HCT116 (cell line): ENCODE measurements at regions not wholly inside any gene's neighbourhood (a gene's known extent, or its start where the extent isn't known, plus 50 kb on each side); places are given as distances from the start of the nearest gene placed in this dataset.

Experiments
- ATAC-seq: fragments of 200-7000 bp; cut with Tn5 transposase; 2 replicates; pipeline ENCODE4 v1.9.1; 2020; ENCODE audit warnings: mild to moderate bottlenecking, moderate library complexity
- BruUV-seq: library from RNA; stranded (reverse); fragments of 400-500 nt; replicated peaks from 2 replicates; lab custom pipeline; 2021; lab: Mats Ljungman, UMichigan
- CTCF ChIA-PET: fragments of 300-600 bp; sonication (Branson Sonifier 250); formaldehyde crosslinking; loops from one replicate; lab custom pipeline; 2021; ENCODE audit warnings: antibody characterized with exemption; lab: Charles Lee
- POLR2A ChIA-PET: fragments of 300-600, 350-600 bp; sonication (Branson Sonifier 250); formaldehyde crosslinking; loops from one replicate; lab custom pipeline; 2021; ENCODE audit warnings: antibody characterized with exemption; lab: Charles Lee
- RAD21 ChIA-PET, 2 experiments: fragments of 300-600 bp; sonication (Branson Sonifier 250); formaldehyde crosslinking; loops; one replicate each; lab custom pipeline; 2023; ENCODE audit warnings: low total read pairs in 2 of 2; ENCODE audit not compliant: uncharacterized antibody in 2 of 2, unreplicated experiment in 2 of 2, low non-redundant PET in 1 of 2; lab: Charles Lee
- DNase-seq: peaks from one replicate; pipeline ENCODE4 v3.0.0-alpha.2; 2010; ENCODE audit warnings: low read depth, low spot score
- H2AFZ ChIP-seq: fragments of 200-600 bp; shearing (Covaris generic), sonication (generic); 2 replicates; pipeline ENCODE4 v1.6.1; 2017; ENCODE audit warnings: low read depth, mixed run types, mixed read lengths, antibody characterized with exemption, low read length; ENCODE audit not compliant: poor library complexity, severe bottlenecking
- H3K27ac ChIP-seq: 2 replicates; pipeline ENCODE4 v1.5.1; 2012; ENCODE audit warnings: low read depth, low read length
- H3K27me3 ChIP-seq: fragments of 200-600 bp; sonication (generic); 2 replicates; pipeline ENCODE4 v1.6.1; 2016; ENCODE audit warnings: mixed run types, low read length, mixed read lengths; ENCODE audit not compliant: insufficient read depth
- H3K36me3 ChIP-seq, 2 experiments: fragments of 200-500 bp in 1 of 2; fragments of 200-600 bp in 1 of 2; sonication (Bioruptor generic) in 1 of 2; sonication (generic) in 1 of 2; 2 replicates each; pipeline versions ENCODE4 v1.5.1 to v1.6.1; 2014 to 2016; ENCODE audit warnings: low read length in 2 of 2, inconsistent platforms in 1 of 2, mixed read lengths in 1 of 2, mixed run types in 1 of 2; ENCODE audit not compliant: insufficient read depth in 2 of 2, control insufficient read depth in 1 of 2
- H3K4me1 ChIP-seq, 2 experiments: fragments of 200-600 bp in 1 of 2; sonication (generic) in 1 of 2; 2 replicates each; pipeline versions ENCODE4 v1.5.1 to v1.6.1; 2012 to 2017; ENCODE audit warnings: low read length in 2 of 2, inconsistent platforms in 1 of 2, mild to moderate bottlenecking in 1 of 2, mixed read lengths in 1 of 2, mixed run types in 1 of 2, moderate library complexity in 1 of 2; ENCODE audit not compliant: insufficient read depth in 2 of 2, control insufficient read depth in 1 of 2
- H3K4me2 ChIP-seq: fragments of 200-600 bp; sonication (generic); 2 replicates; pipeline ENCODE4 v1.6.1; 2017; ENCODE audit warnings: mixed run types, low read length, mixed read lengths
- H3K4me3 ChIP-seq, 2 experiments: fragments of 200-600 bp in 1 of 2; sonication (generic) in 1 of 2; replicated peaks in 1 of 2; 2 replicates each; pipeline ENCODE4 v1.5.1; 2011 to 2016; ENCODE audit warnings: low read length in 2 of 2, control low read depth in 1 of 2, low read depth in 1 of 2, mild to moderate bottlenecking in 1 of 2, mixed read lengths in 1 of 2, mixed run types in 1 of 2
- H3K79me2 ChIP-seq: fragments of 200-600 bp; sonication (generic); 2 replicates; pipeline ENCODE4 v1.6.1; 2017; ENCODE audit warnings: mild to moderate bottlenecking, mixed run types, low read length, moderate library complexity, mixed read lengths; ENCODE audit not compliant: insufficient read depth
- H3K9ac ChIP-seq: fragments of 200-600 bp; sonication (generic); 2 replicates; pipeline ENCODE4 v1.6.1; 2016; ENCODE audit warnings: low read length, mixed read lengths
- H3K9me2 ChIP-seq: fragments of 200-600 bp; sonication (generic), shearing (Covaris generic); 2 replicates; pipeline ENCODE4 v1.6.1; 2017; ENCODE audit warnings: mixed run types, mild to moderate bottlenecking, moderate library complexity; ENCODE audit not compliant: insufficient read depth
- H3K9me3 ChIP-seq, 2 experiments: fragments of 200-500 bp in 1 of 2; fragments of 200-600 bp in 1 of 2; sonication (Bioruptor generic) in 1 of 2; sonication (generic) in 1 of 2; 2 replicates each; pipeline ENCODE4 v1.6.1; 2014 to 2017; ENCODE audit warnings: low read length in 2 of 2, mixed read lengths in 2 of 2, inconsistent platforms in 1 of 2, low read depth in 1 of 2, mild to moderate bottlenecking in 1 of 2, mixed run types in 1 of 2, moderate library complexity in 1 of 2; ENCODE audit not compliant: control insufficient read depth in 1 of 2, insufficient read depth in 1 of 2
- H4K20me1 ChIP-seq: fragments of 200-600 bp; sonication (generic), shearing (Covaris generic); 2 replicates; pipeline ENCODE4 v1.6.1; 2017; ENCODE audit warnings: mixed run types, mild to moderate bottlenecking, moderate library complexity; ENCODE audit not compliant: insufficient read depth
- CBX3 ChIP-seq: IDR thresholded peaks from 2 replicates; pipeline ENCODE4 v1.6.1; 2012; ENCODE audit warnings: low read depth
- EGR1 ChIP-seq: IDR thresholded peaks from 2 replicates; pipeline ENCODE4 v1.6.1; 2012; ENCODE audit warnings: low read depth
- POLR2AphosphoS5 ChIP-seq: IDR thresholded peaks from 2 replicates; pipeline ENCODE4 v1.6.1; 2011; ENCODE audit warnings: mild to moderate bottlenecking, low read depth, low read length, moderate library complexity
- RAD21 ChIP-seq: IDR thresholded peaks from 2 replicates; pipeline ENCODE4 v1.6.1; 2012; ENCODE audit warnings: low read depth, mild to moderate bottlenecking
- SP1 ChIP-seq: IDR thresholded peaks from 2 replicates; pipeline ENCODE4 v1.6.1; 2012; ENCODE audit warnings: low read depth
- SRF ChIP-seq: IDR thresholded peaks from 2 replicates; pipeline ENCODE4 v1.6.1; 2012; ENCODE audit warnings: low read depth
- TCF7L2 ChIP-seq: IDR thresholded peaks from 2 replicates; pipeline ENCODE4 v1.7.0; 2011; ENCODE audit warnings: borderline replicate concordance, inconsistent platforms; ENCODE audit not compliant: insufficient read depth, insufficient read length; ENCODE audit errors: extremely low read depth
- YY1 ChIP-seq: IDR thresholded peaks from 2 replicates; pipeline ENCODE4 v1.6.1; 2011; ENCODE audit warnings: low read length, low read depth, moderate library complexity, mild to moderate bottlenecking; ENCODE audit not compliant: insufficient replicate concordance; ENCODE audit errors: extremely low read depth
- ZFX ChIP-seq: fragments of 450-650 bp; IDR thresholded peaks from 2 replicates; pipeline ENCODE4 v1.6.1; 2017
- ZNF274 ChIP-seq: fragments of 200-500 bp; sonication (Bioruptor generic); IDR thresholded peaks from 2 replicates; pipeline ENCODE4 v1.6.1; 2014; ENCODE audit warnings: mild to moderate bottlenecking, low read depth, low read length, inconsistent platforms
- intact Hi-C: fragments of 100-400 bp; cut with micrococcal nuclease; formaldehyde crosslinking; loops from 2 replicates; pipeline ENCODE4 v1.10.0; 2022
- TF ChIP-seq, protein P1 (sequence below): IDR thresholded peaks from 2 replicates; pipeline ENCODE4 v1.6.1; 2011; ENCODE audit warnings: mild to moderate bottlenecking, low read length, moderate library complexity; ENCODE audit not compliant: insufficient replicate concordance; ENCODE audit errors: extremely low read depth
- TF ChIP-seq, protein P2 (sequence below): IDR thresholded peaks from 2 replicates; pipeline ENCODE4 v1.6.1; 2012

- TF ChIP-seq, protein P1, sequence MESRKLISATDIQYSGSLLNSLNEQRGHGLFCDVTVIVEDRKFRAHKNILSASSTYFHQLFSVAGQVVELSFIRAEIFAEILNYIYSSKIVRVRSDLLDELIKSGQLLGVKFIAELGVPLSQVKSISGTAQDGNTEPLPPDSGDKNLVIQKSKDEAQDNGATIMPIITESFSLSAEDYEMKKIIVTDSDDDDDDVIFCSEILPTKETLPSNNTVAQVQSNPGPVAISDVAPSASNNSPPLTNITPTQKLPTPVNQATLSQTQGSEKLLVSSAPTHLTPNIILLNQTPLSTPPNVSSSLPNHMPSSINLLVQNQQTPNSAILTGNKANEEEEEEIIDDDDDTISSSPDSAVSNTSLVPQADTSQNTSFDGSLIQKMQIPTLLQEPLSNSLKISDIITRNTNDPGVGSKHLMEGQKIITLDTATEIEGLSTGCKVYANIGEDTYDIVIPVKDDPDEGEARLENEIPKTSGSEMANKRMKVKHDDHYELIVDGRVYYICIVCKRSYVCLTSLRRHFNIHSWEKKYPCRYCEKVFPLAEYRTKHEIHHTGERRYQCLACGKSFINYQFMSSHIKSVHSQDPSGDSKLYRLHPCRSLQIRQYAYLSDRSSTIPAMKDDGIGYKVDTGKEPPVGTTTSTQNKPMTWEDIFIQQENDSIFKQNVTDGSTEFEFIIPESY, result no peak
- no peak for TF ChIP-seq RAD21
- TF ChIP-seq, protein P2, sequence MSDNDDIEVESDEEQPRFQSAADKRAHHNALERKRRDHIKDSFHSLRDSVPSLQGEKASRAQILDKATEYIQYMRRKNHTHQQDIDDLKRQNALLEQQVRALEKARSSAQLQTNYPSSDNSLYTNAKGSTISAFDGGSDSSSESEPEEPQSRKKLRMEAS, result no peak
- TF ChIP-seq YY1, result no peak
- TF ChIP-seq, all 23 proteins: peak for 0
Measured at GRCh38 chr6:86793649-86794048, 143.7 kb upstream of the HTR1E start (continued).

DNA sequence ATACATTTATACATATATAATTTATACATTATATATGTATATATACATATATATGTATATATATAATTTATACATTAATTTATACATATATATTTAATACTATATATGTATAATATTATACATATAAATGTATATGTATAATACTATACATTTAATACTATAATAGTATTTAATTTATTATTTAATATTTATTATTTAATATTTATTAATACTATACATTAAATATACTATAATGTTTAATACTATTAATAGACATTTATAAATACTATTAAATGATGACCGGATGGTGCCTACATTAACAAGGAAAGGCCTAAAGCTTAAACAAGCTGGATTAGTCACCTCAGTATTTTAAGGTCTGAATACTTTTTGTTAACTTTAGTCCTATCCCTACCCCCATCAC is 145.9 kb upstream of the HTR1E start:
- POLR2A ChIA-PET, result no interaction called here
- no peaks in the 10 kb centered on the region for H3K36me3 ChIP-seq
- H2AFZ ChIP-seq, result no peak overlapping the region
- no peak for ATAC-seq
- RAD21 ChIA-PET, result no interaction called here
- BruUV-seq, result no TSS peak
- no peak overlapping the region for H3K4me2 ChIP-seq
- no peak overlapping the region for H3K9ac ChIP-seq
- H3K4me3 ChIP-seq, result no peak overlapping the region
- H4K20me1 ChIP-seq, result no peaks in the 10 kb centered on the region
- TF ChIP-seq, protein P1, result no peak
- TF ChIP-seq SRF (no peak), POLR2AphosphoS5 (no peak), CBX3 (no peak), SP1 (no peak), ZFX (no peak), TCF7L2 (no peak), EGR1 (no peak), YY1 (no peak), ZNF274 (no peak)
- TF ChIP-seq, protein P2, result no peak
- no peaks in the 10 kb centered on the region for H3K9me2 ChIP-seq
- no peak for DNase-seq
- no peaks in the 10 kb centered on the region; the same call in 1 of the 2 replicates for H3K27me3 ChIP-seq
- no peak overlapping the region for H3K27ac ChIP-seq
- CTCF ChIA-PET, result no interaction called here
- no peaks in the 10 kb centered on the region for H3K4me1 ChIP-seq
- no peaks in the 10 kb centered on the region for H3K9me3 ChIP-seq
- intact Hi-C loops, result no loop called here
- no peaks in the 10 kb centered on the region for H3K79me2 ChIP-seq
